ENCODE measurements at regions not wholly inside any gene's neighbourhood (a gene's known extent, or its start where the extent isn't known, plus 50 kb on each side); places are given as distances from the start of the nearest gene placed in this dataset.

DNA sequence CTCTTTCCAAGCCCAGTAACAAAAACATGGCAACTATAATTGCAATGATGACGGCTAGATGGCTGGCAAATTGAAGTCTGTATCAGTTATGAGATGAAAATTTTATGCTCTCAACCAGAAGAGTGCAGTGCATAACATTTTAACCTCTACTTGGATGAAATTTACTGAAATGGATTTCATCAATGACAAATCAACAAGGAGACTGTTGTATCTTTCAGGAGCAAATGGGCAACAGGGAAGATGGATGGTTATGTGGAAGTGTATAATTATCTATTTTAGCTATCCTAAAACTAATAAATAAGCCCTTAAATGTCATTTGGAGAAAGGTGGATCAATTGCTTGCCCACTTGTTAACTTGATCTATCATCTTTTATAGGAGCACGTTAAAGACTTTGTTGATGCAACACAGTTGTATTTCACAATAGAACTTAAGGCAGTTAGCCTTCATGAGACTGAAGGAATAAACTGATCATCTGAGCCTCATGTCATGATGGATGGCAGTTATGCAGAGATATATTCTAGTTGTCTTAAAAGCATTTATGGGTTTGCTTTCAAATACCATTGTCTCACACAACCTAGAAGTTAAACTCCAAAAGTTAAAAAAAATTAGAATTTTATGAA, 315.1 kb upstream of the TBC1D5 start:
- no peaks in the 10 kb centered on the region for H3K36me3 Mint-ChIP-seq (ENCODE audit: low read depth)
- H3K27me3 Mint-ChIP-seq = peaks cover 3% of the 10 kb centered on the region
- DNase-seq = no peak
- peaks cover 8% of the 10 kb centered on the region for H3K9me3 Mint-ChIP-seq
- no peak overlapping the region for H3K4me3 Mint-ChIP-seq
- no peak overlapping the region for H3K27ac Mint-ChIP-seq
- no peaks in the 10 kb centered on the region for H3K4me1 Mint-ChIP-seq (ENCODE audit: low read depth)

DNA sequence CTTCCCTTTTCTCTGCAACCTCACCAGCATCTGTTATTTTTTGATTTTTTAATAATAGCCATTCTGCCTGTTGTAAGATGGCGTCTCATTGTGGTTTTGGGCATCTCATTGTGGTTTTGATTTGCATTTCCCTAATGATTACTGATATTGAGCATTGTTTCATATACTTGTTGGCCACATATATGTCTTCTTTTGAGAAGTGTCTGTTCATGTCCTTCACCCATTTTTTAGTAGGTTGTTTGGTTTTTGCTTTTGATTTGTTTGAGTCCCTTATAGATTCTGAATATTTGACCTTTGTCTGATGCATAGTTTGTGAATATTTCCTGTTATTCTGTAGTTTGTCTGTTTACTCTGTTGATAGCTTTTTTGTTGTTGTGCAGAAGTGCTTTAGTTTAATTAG, 312.2 kb upstream of the TBC1D5 start:
- Mint-ChIP-seq H3K4me3 (no peak overlapping the region), H3K36me3 (ENCODE audit: low read depth) (no peaks in the 10 kb centered on the region)

DNA sequence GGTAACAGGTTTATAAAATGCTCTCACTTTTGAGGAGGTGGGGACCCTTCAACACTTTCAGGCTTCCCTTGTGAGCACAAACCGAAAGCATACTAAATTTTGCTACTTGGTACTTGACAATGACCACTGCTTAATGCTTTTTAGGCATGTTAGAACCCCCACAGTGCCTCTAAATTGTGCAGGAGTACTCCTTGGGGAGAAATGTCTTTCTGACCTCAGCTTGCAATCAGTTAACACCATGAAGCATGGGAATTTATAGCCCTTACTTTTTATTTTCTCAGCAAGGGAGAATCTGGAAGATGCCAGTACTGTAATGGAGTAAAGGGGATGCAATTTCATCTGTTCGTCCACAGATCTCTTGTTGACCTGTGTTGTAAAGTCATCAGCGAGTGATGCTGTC, 308.9 kb upstream of the TBC1D5 start:
- Mint-ChIP-seq H3K4me3 (no peak overlapping the region), H3K27ac (no peak overlapping the region), H3K4me1 (ENCODE audit: low read depth) (no peaks in the 10 kb centered on the region), H3K9me3 (peaks cover 8% of the 10 kb centered on the region), H3K36me3 (ENCODE audit: low read depth) (no peaks in the 10 kb centered on the region), H3K27me3 (no peaks in the 10 kb centered on the region)
- no peak for DNase-seq

More for the DNA sequence above, 312.2 kb upstream of the TBC1D5 start:
- Mint-ChIP-seq H3K27me3 (peaks cover 3% of the 10 kb centered on the region), H3K9me3 (peaks cover 8% of the 10 kb centered on the region), H3K4me1 (ENCODE audit: low read depth) (no peaks in the 10 kb centered on the region), H3K27ac (no peak overlapping the region)
- no peak for DNase-seq

DNA sequence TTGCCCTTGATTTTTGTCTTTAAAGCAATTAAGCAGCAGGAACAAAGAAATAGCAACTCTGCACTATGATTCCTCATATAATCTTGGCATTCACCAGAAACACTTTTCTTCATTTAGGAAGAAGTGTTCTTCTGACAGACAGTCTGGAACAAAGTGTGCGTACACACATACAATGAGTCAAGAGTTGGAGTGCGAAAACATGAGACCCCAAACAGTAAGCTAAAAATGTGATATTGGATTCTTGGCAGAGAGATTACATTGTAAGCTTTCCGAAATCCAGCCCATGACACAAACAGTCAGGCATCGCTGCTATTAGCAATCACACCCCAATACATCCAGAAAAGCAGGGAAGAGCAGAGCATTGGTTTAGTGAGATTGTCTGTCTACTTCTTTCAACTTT, 306.7 kb upstream of the TBC1D5 start:
- Mint-ChIP-seq H3K27me3 (no peaks in the 10 kb centered on the region), H3K4me3 (no peak overlapping the region), H3K27ac (no peak overlapping the region), H3K36me3 (ENCODE audit: low read depth) (no peaks in the 10 kb centered on the region), H3K4me1 (ENCODE audit: low read depth) (no peaks in the 10 kb centered on the region), H3K9me3 (no peaks in the 10 kb centered on the region)
- no peak for DNase-seq

DNA sequence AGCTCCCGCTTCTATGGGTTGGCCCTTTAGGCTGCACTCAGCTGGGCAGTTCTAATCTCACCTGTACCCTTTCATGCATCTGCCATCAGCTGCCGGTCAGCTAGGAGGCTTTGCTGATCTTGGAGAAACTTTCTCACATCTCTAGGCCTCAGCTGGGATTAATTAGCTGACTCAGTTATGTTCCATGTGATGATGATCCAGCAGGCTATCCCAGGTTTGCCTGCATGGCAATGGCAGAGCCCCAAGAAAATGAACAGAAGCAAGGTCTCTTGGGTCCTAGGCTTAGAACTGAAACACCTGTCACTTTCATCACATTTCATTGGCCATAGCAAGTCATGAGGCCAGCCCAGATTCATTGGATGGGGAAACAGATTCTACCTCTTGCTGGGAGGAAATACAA, 304.6 kb upstream of the TBC1D5 start:
- Mint-ChIP-seq H3K27me3 (no peaks in the 10 kb centered on the region), H3K36me3 (ENCODE audit: low read depth) (no peaks in the 10 kb centered on the region), H3K4me1 (ENCODE audit: low read depth) (no peaks in the 10 kb centered on the region), H3K9me3 (no peaks in the 10 kb centered on the region), H3K4me3 (no peak overlapping the region), H3K27ac (no peak overlapping the region)
- DNase-seq = no peak

DNA sequence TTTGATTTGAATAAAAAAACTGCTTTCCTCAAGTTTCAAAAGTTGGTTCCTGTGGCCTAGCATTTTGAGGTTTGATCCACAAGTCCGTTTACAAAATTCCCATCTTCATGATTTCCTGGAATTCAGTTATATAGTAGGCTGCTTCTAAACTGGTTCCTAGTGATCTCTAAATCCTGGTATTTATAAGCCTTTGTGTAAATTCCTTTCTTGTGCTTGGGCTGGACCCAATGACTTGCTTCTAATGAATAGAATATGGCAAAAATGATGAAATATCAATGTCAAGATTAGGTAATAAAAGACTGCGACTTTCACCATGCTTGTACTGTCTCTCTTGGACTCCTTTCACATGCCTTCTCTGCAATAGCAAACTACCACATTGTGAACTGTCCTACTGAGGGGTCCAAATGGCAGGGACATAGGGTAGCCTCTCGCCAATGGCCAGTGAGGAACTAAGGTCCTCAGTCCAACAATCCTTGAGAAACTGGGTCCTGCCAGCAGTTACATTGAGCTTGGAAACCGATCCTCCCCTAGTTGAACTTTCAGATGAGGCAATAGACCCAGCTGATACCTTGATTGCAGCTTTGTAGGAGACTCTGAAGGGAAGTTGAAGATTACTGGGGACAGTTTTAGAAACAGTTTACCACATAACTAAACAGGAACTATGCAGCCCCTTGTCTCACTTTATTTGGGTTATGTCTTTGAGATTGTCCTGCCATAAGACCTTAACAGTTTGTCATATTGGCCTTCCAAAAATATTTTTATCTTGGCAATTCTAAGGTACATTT, 303.9 kb upstream of the TBC1D5 start:
- no peaks in the 10 kb centered on the region for H3K36me3 Mint-ChIP-seq (ENCODE audit: low read depth)
- H3K4me1 Mint-ChIP-seq (ENCODE audit: low read depth) = no peaks in the 10 kb centered on the region
- no peaks in the 10 kb centered on the region for H3K9me3 Mint-ChIP-seq
- no peak overlapping the region for H3K27ac Mint-ChIP-seq
- H3K27me3 Mint-ChIP-seq = no peaks in the 10 kb centered on the region
- no peak overlapping the region for H3K4me3 Mint-ChIP-seq
- DNase-seq = no peak

DNA sequence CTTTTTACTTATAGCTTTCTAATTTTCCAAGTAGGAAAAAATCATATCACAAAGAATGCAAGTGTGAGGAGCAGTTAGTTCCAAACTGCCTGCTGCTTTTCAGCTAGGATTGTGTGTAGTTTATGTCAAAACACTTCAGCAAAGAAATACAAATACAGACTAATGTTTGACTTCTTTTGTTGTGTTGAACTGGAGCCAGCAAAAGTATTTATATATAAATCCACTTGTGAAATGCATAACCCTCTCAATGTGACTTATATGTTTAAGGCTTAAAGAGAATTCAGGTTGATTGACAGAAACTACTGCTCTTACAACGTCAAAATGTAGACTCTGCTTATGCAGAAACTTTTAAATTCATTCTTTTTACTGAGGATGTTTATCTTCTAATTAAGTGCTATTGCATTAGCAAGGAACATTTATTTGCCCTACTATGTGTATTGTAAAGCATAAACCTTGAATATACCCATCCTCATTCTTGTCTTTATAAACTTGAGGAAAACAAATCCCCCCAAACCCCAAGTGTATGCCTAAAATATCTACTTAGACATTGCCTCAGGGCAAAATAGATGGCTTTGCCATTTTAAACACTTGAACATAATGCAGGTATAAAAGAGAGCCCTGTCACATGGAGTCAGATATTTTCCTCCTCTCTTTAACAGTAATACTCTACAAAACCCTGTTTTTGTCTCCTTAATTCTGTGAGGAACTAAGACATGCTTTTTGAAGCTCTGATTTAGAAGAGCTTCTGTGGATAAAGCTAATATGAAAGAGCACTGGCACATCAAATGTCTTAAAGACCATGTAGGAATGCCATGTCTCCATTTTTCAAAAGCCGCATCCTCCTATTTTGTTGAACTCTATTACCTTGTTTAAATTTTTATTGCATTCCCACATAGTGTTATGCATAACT, 302.8 kb upstream of the TBC1D5 start:
- Mint-ChIP-seq H3K4me3 (no peak overlapping the region), H3K27me3 (peaks cover 3% of the 10 kb centered on the region), H3K4me1 (ENCODE audit: low read depth) (no peaks in the 10 kb centered on the region), H3K27ac (no peak overlapping the region), H3K36me3 (ENCODE audit: low read depth) (no peaks in the 10 kb centered on the region), H3K9me3 (no peaks in the 10 kb centered on the region)
- no peak for DNase-seq

DNA sequence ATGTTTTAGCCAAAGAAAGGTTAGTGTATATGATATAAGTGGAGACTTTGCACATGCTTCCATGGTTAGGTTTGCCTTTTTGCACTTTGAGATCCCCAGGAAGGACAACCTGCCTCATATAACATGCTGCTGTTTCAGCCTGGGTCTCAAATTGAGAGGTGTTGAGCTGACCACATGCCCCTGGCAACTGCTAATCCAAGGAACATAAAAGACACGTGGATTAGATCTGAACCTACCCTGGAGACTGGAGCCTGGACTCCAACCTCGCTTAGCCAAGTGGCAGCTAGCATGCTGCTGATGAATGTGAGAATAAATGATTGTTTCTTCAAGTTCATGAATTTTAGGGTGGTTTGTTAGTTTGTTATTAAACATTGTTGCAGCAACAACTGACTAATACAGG, 301.8 kb upstream of the TBC1D5 start:
- DNase-seq = no peak
- H3K4me1 Mint-ChIP-seq (ENCODE audit: low read depth) = no peaks in the 10 kb centered on the region
- no peak overlapping the region for H3K4me3 Mint-ChIP-seq
- peaks cover 3% of the 10 kb centered on the region for H3K27me3 Mint-ChIP-seq
- no peak overlapping the region for H3K27ac Mint-ChIP-seq
- H3K9me3 Mint-ChIP-seq = no peaks in the 10 kb centered on the region
- H3K36me3 Mint-ChIP-seq (ENCODE audit: low read depth) = no peaks in the 10 kb centered on the region

DNA sequence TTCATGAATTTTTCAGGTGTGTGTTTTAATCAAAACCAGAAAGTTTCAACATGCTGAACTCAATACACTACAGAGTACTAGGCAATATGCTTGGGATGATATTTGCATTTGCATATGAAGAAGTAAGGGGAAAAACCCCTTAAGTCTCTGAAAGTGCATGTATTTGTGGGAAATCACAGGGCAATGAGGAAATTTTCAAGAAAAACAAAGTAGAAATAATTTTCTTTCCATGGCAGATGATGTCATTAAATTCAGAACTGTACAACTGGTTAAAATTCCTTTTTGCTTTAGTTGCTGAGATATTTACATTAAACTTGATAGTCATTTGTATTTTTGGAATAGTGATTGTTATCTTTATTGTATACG, 294.0 kb upstream of the TBC1D5 start:
- DNase-seq = no peak
- peaks cover 3% of the 10 kb centered on the region for H3K27me3 Mint-ChIP-seq
- H3K4me3 Mint-ChIP-seq = no peak overlapping the region
- no peaks in the 10 kb centered on the region for H3K9me3 Mint-ChIP-seq
- no peak overlapping the region for H3K27ac Mint-ChIP-seq
- H3K36me3 Mint-ChIP-seq (ENCODE audit: low read depth) = no peaks in the 10 kb centered on the region
- peaks cover 2% of the 10 kb centered on the region for H3K4me1 Mint-ChIP-seq (ENCODE audit: low read depth)

DNA sequence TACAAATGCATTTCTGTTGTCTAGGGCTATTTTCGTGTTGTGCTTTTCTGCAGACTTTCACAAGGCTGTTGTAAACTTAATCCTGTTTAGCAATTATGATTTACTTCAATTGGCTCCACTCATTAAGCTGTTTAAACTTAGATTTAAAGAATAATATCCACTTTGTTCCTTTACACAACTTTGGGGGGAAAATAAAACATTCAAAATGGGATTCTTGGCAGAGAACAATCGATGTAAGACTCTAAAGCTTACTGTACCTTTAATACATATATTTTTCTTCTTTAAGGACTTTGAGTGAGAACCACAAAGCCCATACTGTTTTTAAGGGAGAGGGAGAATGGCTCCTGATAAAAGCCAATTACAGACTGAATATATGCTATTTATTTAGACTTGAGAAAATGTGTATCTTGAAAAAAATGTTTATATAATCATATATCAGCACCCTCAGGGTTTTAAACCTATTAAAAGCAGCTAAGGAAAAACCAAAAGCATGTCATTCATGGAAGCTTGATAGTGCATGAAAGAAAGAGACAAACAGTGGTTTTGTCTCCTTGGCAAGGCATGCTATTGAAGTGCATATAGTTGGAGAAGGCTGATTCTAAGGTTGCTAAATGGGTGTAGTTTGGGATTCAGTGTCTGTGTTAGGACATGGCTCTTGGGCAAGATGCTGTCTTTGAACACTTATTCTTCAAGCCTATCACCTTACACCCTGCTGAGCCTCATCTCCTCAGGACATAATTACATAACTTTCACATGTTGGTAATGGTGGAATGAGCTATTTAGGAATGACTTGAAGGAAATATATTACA, 293.4 kb upstream of the TBC1D5 start:
- Mint-ChIP-seq H3K27me3 (peaks cover 5% of the 10 kb centered on the region), H3K27ac (no peak overlapping the region), H3K4me1 (ENCODE audit: low read depth) (peaks cover 2% of the 10 kb centered on the region), H3K4me3 (no peak overlapping the region), H3K36me3 (ENCODE audit: low read depth) (no peaks in the 10 kb centered on the region), H3K9me3 (no peaks in the 10 kb centered on the region)
- DNase-seq = no peak

DNA sequence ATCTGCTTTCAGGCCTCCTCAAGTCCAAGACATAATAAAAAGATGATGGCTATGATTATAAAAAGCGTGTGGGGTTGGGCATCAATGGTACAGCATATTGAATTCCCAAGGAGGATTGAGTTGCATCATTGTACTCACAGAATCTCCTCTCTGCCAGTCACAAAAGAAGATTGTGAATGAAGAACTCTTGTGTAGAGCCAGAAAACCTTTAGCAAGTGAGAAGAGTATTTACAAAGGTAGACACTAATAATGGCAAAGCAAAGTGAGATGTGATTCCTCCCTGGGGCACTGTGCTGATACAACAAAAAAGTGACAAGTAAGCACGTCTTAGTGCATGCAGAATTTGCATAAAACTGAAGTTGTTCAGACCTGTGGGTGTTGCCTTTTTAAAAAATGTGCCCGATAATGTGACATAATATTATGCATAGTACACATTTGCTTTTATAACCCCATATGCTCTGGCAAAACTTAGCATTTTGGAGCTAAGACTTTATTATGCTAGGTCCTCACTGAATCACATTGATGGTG, 291.2 kb upstream of the TBC1D5 start:
- Mint-ChIP-seq H3K27me3 (peaks cover 6% of the 10 kb centered on the region), H3K9me3 (no peaks in the 10 kb centered on the region), H3K36me3 (ENCODE audit: low read depth) (no peaks in the 10 kb centered on the region), H3K4me3 (no peak overlapping the region), H3K27ac (no peak overlapping the region), H3K4me1 (ENCODE audit: low read depth) (peaks cover 2% of the 10 kb centered on the region)
- no peak for DNase-seq

DNA sequence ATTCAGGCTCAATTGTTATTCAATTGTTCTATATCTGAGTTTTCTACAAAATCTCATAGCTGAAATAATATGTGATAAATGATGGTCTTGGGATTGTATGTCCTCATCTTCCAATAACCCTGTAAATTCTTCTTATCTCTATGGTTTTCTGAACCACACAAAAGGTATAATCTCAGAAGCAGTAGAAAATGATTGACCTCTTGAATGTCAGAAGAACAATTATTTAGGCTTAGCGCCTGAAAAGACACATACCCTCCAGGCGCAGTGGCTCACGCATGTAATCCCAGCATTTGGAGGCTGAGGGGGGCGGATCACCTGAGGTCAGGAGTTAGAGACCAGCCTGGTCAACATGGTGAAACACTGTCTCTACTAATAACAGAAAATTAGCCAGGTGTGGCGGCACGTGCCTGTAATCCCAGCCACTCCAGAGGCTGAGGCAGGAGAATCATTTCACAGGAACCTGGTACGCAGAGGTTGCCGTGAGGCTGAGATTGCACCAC, 288.0 kb upstream of the TBC1D5 start:
- no peak overlapping the region for H3K4me3 Mint-ChIP-seq
- H3K9me3 Mint-ChIP-seq = no peaks in the 10 kb centered on the region
- no peak overlapping the region for H3K27ac Mint-ChIP-seq
- H3K36me3 Mint-ChIP-seq (ENCODE audit: low read depth) = no peaks in the 10 kb centered on the region
- peaks cover 9% of the 10 kb centered on the region for H3K27me3 Mint-ChIP-seq
- no peaks in the 10 kb centered on the region for H3K4me1 Mint-ChIP-seq (ENCODE audit: low read depth)
- DNase-seq = no peak

DNA sequence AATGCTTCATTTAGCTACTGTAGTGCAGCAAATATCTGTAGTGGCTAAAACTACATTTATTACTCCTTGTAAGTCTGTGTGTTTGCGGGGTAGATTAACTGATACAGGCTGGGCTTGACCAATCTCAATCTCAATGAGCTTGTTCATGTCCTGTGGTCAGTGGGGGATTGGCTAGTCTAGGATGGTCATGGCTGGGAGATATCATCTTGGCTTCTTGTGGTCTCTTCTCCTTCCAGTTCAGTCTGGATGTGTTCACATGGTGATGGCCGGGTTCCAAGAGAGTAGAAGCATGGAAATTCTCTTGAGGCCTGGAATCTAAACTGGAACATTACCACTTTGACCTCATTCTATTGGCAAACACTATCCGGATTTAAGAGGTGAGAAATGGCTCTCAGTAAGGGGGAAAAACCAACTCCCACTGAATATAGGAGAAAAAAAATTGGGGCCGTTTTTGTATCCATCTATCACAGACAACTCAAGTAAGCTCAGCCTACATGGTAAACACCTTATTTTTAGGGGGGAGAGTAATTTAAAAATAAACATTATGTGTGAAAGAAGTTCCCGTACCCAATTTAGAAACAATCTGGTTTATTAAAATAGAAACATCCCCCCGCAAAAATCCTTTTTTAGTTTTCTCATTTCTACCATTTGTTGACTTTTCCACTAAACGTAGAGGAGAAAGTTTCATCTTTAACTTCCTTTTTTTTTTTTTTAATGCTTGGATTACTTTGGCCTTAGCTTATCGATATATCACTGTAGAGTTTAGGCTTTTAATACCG, 284.9 kb upstream of the TBC1D5 start:
- Mint-ChIP-seq H3K4me1 (ENCODE audit: low read depth) (no peaks in the 10 kb centered on the region), H3K36me3 (ENCODE audit: low read depth) (no peaks in the 10 kb centered on the region), H3K4me3 (no peak overlapping the region), H3K27ac (no peak overlapping the region), H3K9me3 (no peaks in the 10 kb centered on the region), H3K27me3 (peaks cover 12% of the 10 kb centered on the region)
- DNase-seq = no peak

All from activated T-cell treated with anti-CD3 and anti-CD28 coated beads, Interleukin-2, amount 50 U/mL, for 24 hours (primary cell).